Esophagus squamous epithelium (tissue), 5 donors: ENCODE measurements at regions not wholly inside any gene's neighbourhood (a gene's known extent, or its start where the extent isn't known, plus 50 kb on each side); places are given as distances from the start of the nearest gene placed in this dataset.

Experiments used
- DNase-seq: peaks from one replicate; lab custom pipeline; 2025; lab: John Stamatoyannopoulos, UW
- H3K27ac ChIP-seq, 4 donors: fragments of 200-600 bp; sonication (generic); one replicate each; pipeline ENCODE4 v1.5.1; 2016 to 2019; ENCODE audit warnings: mild to moderate bottlenecking in 1 of 4
- H3K27me3 ChIP-seq, 4 donors: fragments of 200-600 bp; sonication (generic); 1 replicate in 3 of 4; 2 replicates in 1 of 4; pipeline versions ENCODE4 v1.5.1 to v1.6.0; 2017 to 2021; ENCODE audit warnings: antibody characterized with exemption in 1 of 4
- H3K36me3 ChIP-seq, 3 donors: fragments of 200-600 bp; sonication (generic); one replicate each; pipeline ENCODE4 v1.5.1; 2016 to 2019
- H3K4me1 ChIP-seq, 3 donors: fragments of 200-600 bp; sonication (generic); one replicate each; pipeline ENCODE4 v1.5.1; 2017 to 2019
- H3K4me3 ChIP-seq, 4 donors: fragments of 200-600 bp; sonication (generic); 1 replicate in 3 of 4; 2 replicates in 1 of 4; pipeline ENCODE4 v1.5.1; 2016 to 2019; ENCODE audit warnings: mild to moderate bottlenecking in 2 of 4, moderate library complexity in 1 of 4
- H3K9me3 ChIP-seq, 3 donors: fragments of 200-600 bp; sonication (generic); one replicate each; pipeline ENCODE4 v1.5.1; 2016 to 2019
- CTCF ChIP-seq, 6 experiments: fragments of 450-650 bp in 4 of 6; fragments of 200-600 bp in 2 of 6; sonication (generic) in 2 of 6; IDR thresholded peaks; one replicate each; pipeline ENCODE4 v1.5.1; 2016 to 2019; ENCODE audit warnings: antibody characterized with exemption in 6 of 6, mild to moderate bottlenecking in 4 of 6, moderate library complexity in 4 of 6
- POLR2A ChIP-seq, 4 donors: fragments of 450-650 bp; IDR thresholded peaks; one replicate each; pipeline ENCODE4 v1.6.1; 2017; ENCODE audit warnings: antibody characterized with exemption in 4 of 4, mild to moderate bottlenecking in 4 of 4, moderate library complexity in 3 of 4
- WGBS, 2 donors: methylation state at CpG; one replicate each; pipeline ENCODE4 v1.1.5; 2018; 5-methylcytosine and 5-hydroxymethylcytosine counted together
- intact Hi-C: fragments of 100-400 bp; cut with DNase I; formaldehyde crosslinking; loops from one replicate; pipeline ENCODE4 v1.15.0; 2022
- donor health status: DM: yes; HTN: yes; CAD: no.

DNA sequence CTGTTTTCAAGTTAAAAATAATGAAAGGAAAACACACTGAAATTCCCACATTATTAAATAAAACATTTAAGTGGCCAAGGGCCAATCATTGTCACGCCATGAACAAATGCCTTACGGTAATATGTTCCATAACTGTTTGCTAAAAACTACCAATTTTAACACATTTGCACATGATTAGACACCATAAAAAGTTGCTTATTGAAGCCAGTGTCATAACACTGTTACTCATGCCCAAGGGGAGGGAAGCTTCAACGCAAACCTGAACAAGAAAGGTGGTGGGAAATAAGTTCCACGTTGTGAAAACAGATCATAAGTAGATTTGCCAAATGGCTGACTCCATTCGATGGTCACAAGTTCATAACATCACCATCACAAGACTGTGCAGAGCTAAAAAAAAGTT lies 739.3 kb upstream of the FAM241A start:
- peaks cover 0 to 2% (median 0%) of the 10 kb centered on the region in 3 donors for H3K4me1 ChIP-seq
- no peak overlapping the region for H3K4me3 ChIP-seq
- no peaks in the 10 kb centered on the region for H3K27me3 ChIP-seq
- H3K27ac ChIP-seq = no peak overlapping the region
- H3K9me3 ChIP-seq = no peaks in the 10 kb centered on the region
- WGBS, 2 donors = 27 to 33% methylated on average over 5 of the region's 5 CpGs
- no peak for DNase-seq
- intact Hi-C loops = no loop called here
- no peak for TF ChIP-seq CTCF (IDR thresholded peaks at IDR 0.05)
- no peak for TF ChIP-seq POLR2A (IDR thresholded peaks at IDR 0.05)
- H3K36me3 ChIP-seq = no peaks in the 10 kb centered on the region

DNA sequence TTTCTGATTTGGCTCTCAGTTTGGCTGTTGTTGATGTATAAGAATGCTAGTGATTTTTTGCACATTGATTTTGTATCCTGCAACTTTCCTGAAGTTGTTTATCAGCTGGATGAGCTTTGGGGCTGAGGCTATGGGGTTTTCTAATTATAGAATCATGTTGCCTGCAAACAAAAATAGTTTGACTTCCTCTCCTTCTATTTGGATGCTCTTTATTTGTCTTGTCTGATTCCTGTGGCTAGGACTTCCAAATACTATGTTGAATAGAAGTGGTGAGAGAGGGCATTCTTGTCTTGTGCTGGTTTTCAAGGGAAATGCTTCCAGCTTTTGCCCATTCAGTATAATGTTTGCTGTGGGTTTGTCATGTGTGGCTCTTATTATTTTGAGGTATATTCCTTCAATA lies 734.7 kb upstream of the FAM241A start:
- Histone ChIP-seq H3K27ac (no peak overlapping the region), H3K9me3 (no peaks in the 10 kb centered on the region), H3K27me3 (no peaks in the 10 kb centered on the region), H3K36me3 (no peaks in the 10 kb centered on the region), H3K4me3 (no peak overlapping the region), H3K4me1 (no peaks in the 10 kb centered on the region)
- intact Hi-C loops = no loop called here
- DNase-seq = no peak
- TF ChIP-seq POLR2A (IDR thresholded peaks at IDR 0.05) (no peak), CTCF (IDR thresholded peaks at IDR 0.05) (no peak)

GRCh38 chr4:111417521-111417920 lies 727.7 kb upstream of the FAM241A start:
- intact Hi-C loops = no loop called here
- H3K27me3 ChIP-seq = no peaks in the 10 kb centered on the region
- no peak overlapping the region for H3K27ac ChIP-seq
- H3K36me3 ChIP-seq = no peaks in the 10 kb centered on the region
- H3K4me1 ChIP-seq = no peaks in the 10 kb centered on the region
- H3K4me3 ChIP-seq = no peak overlapping the region
- TF ChIP-seq POLR2A (IDR thresholded peaks at IDR 0.05) = no peak
- no peak for TF ChIP-seq CTCF (IDR thresholded peaks at IDR 0.05)
- H3K9me3 ChIP-seq = no peaks in the 10 kb centered on the region
- no peak for DNase-seq

DNA sequence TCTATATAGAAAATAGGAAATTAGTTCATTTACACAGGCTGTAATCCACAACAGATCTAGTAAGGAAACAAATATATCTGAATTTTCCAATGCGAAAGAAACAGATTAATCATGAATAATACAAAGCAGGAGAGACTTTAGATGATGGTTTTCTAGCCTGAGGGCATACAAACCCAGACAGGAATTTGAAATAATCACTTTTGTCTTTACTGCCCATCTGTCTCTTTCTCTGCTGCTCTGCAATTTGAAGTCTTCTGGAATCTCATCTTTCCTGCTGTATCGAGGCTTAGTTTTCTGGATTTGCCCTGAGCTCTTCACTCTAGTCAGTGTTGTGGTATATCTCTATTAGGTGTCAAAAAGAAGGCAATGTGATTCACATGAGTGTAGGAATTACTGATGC lies 711.8 kb upstream of the FAM241A start:
- intact Hi-C loops = no loop called here
- TF ChIP-seq CTCF (IDR thresholded peaks at IDR 0.05) (no peak), POLR2A (IDR thresholded peaks at IDR 0.05) (no peak)
- Histone ChIP-seq H3K27me3 (no peaks in the 10 kb centered on the region), H3K9me3 (no peaks in the 10 kb centered on the region), H3K27ac (no peak overlapping the region), H3K36me3 (no peaks in the 10 kb centered on the region), H3K4me3 (no peak overlapping the region), H3K4me1 (no peaks in the 10 kb centered on the region)
- no peak for DNase-seq
- WGBS, 2 donors = 38 to 58% methylated on average over 2 of the region's 2 CpGs

GRCh38 chr4:111434586-111434985 lies 710.7 kb upstream of the FAM241A start:
- no peak for DNase-seq
- Histone ChIP-seq H3K4me1 (no peaks in the 10 kb centered on the region), H3K27me3 (no peaks in the 10 kb centered on the region), H3K36me3 (no peaks in the 10 kb centered on the region), H3K4me3 (no peak overlapping the region), H3K9me3 (no peaks in the 10 kb centered on the region), H3K27ac (no peak overlapping the region)
- intact Hi-C loops = no loop called here
- WGBS, 2 donors = 48 to 51% methylated on average over 7 of the region's 7 CpGs
- TF ChIP-seq POLR2A (IDR thresholded peaks at IDR 0.05) (no peak), CTCF (IDR thresholded peaks at IDR 0.05) (no peak)
